GM06990 (cell line): ENCODE measurements at regions not wholly inside any gene's neighbourhood (a gene's known extent, or its start where the extent isn't known, plus 50 kb on each side); places are given as distances from the start of the nearest gene placed in this dataset.

Experiments
- DNase-seq: peaks from one replicate; pipeline ENCODE4 v3.0.0-alpha.2; 2011; ENCODE audit not compliant: insufficient read length; ENCODE audit errors: extremely low read depth
- H3K27me3 ChIP-seq: replicated peaks from 2 replicates; pipeline ENCODE4 v1.6.0; 2011; ENCODE audit warnings: low read length; ENCODE audit not compliant: control insufficient read depth, insufficient read depth
- H3K36me3 ChIP-seq: 2 replicates; pipeline ENCODE4 v1.5.1; 2011; ENCODE audit warnings: low read length; ENCODE audit not compliant: control insufficient read depth, insufficient read depth
- H3K4me3 ChIP-seq: replicated peaks from 2 replicates; pipeline ENCODE4 v1.5.1; 2011; ENCODE audit warnings: low read depth, mild to moderate bottlenecking, control low read depth, low read length
- TF ChIP-seq, protein P1 (sequence below): IDR thresholded peaks from 2 replicates; pipeline ENCODE4 v1.5.1; 2011; ENCODE audit warnings: low read length, control low read depth, mild to moderate bottlenecking, inconsistent platforms; ENCODE audit not compliant: insufficient read depth, poor library complexity, severe bottlenecking

DNA sequence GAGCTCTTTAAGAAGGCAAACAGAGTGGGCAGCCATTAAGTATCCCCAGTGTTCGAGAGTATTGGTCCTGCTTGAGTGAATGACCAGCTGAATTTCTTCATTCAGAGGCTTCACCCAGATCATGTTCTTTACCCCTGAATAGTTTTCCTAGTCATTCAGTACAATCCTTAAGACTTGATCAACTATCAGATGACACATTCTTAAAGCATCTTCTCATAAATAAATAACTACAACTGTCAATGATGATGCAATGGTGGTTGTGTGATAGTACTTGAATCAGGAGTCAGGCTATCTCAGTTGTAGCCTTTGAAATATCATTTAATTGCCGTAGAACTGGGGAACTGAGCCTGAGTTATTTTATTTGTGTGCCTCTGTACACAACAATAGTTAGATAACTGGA is 416.8 kb upstream of the CCL2 start:
- TF ChIP-seq, protein P1, sequence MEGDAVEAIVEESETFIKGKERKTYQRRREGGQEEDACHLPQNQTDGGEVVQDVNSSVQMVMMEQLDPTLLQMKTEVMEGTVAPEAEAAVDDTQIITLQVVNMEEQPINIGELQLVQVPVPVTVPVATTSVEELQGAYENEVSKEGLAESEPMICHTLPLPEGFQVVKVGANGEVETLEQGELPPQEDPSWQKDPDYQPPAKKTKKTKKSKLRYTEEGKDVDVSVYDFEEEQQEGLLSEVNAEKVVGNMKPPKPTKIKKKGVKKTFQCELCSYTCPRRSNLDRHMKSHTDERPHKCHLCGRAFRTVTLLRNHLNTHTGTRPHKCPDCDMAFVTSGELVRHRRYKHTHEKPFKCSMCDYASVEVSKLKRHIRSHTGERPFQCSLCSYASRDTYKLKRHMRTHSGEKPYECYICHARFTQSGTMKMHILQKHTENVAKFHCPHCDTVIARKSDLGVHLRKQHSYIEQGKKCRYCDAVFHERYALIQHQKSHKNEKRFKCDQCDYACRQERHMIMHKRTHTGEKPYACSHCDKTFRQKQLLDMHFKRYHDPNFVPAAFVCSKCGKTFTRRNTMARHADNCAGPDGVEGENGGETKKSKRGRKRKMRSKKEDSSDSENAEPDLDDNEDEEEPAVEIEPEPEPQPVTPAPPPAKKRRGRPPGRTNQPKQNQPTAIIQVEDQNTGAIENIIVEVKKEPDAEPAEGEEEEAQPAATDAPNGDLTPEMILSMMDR: no peak

DNA sequence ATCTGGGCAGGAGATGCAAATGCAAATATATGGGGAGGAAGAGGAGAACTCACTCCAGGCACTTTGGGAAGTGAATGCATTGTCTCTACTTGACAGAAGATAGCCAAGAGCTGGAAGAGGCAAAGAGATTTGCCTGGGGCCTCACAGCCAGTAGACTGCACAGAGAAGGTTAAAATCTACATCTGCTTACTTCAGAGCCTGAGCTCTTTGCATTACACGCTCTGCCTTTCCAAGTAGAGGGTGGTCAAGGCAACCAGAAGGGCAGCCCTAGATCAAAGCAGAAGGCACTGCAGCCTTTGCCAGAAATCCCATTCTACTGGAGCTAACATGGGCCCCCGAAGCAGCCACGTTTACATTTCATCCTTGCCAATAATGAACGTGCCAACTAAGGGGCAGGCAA is 407.2 kb upstream of the CCL2 start:
- DNase-seq: no peak
- Histone ChIP-seq H3K36me3 (no peaks in the 10 kb centered on the region), H3K27me3 (no peaks in the 10 kb centered on the region), H3K4me3 (no peak overlapping the region)
- TF ChIP-seq, protein P1: no peak

More for the DNA sequence above, 416.8 kb upstream of the CCL2 start:
- DNase-seq: no peak
- Histone ChIP-seq H3K27me3 (no peaks in the 10 kb centered on the region), H3K36me3 (no peaks in the 10 kb centered on the region), H3K4me3 (no peak overlapping the region)

DNA sequence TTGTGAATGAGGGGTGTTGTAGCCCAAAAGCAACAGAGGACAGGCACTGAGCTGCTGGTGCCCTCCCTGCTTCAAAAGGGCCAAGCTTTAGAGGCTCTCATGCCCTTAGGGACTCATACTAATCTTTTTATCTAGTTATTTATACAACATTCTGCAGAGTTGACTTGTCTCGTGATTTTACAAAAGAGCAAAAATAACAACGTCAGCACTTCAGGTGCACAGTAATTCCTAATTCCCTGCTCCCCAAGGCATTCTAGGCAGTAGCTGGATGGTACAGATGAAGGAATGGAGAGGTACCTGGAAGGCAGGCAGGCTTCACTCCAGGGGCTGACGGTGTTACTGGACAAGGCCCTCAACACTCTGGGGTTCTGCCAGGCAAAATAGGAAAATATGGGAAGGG is 406.7 kb upstream of the CCL2 start:
- no peaks in the 10 kb centered on the region for H3K36me3 ChIP-seq
- no peaks in the 10 kb centered on the region for H3K27me3 ChIP-seq
- H3K4me3 ChIP-seq: no peak overlapping the region
- DNase-seq: no peak
- TF ChIP-seq, protein P1: no peak

DNA sequence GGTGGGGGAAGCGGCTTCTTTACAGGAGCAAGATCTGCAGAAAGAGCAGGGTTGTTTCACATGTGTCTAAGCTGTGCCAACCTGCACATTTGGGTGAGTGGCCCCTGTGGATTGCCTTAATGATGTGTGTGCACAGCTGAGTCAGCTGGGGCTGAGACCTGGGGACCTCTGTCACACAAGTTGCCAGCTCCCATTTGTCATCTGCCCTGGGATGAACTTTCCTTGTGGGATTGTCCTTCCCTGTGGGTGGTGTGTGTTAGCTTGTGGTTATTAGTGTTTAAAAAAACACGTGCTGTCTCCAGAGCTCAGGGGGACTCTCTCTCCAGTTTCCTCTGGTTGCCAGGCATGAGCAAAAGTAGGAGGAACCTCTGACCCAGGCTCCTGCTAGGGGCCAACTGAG is 400.5 kb upstream of the CCL2 start:
- H3K36me3 ChIP-seq: no peaks in the 10 kb centered on the region
- no peak for DNase-seq
- H3K27me3 ChIP-seq: peaks cover 4% of the 10 kb centered on the region
- H3K4me3 ChIP-seq: no peak overlapping the region
- TF ChIP-seq, protein P1: no peak

DNA sequence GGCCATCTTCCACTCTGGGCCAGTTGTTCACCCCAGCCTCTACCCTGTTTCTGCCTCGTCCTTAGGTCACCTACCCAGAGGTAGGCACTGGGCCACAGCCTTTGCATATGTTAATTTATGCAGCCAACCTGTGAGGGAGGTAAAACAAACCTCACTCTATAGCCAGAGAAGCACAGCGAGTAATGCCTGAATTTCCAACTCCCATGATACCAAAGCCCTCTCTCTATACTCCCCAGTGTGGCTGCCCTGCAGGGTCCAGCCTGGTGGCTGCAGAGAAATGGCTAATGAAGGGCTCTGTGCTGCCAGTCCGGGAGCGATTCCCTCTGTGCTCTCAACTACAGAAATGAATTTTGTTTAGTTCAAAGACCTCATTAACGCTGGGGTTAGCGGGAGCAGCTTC is 397.0 kb upstream of the CCL2 start:
- H3K27me3 ChIP-seq: peaks cover 5% of the 10 kb centered on the region
- no peaks in the 10 kb centered on the region for H3K36me3 ChIP-seq
- no peak for DNase-seq
- TF ChIP-seq, protein P1: no peak
- H3K4me3 ChIP-seq: no peak overlapping the region

DNA sequence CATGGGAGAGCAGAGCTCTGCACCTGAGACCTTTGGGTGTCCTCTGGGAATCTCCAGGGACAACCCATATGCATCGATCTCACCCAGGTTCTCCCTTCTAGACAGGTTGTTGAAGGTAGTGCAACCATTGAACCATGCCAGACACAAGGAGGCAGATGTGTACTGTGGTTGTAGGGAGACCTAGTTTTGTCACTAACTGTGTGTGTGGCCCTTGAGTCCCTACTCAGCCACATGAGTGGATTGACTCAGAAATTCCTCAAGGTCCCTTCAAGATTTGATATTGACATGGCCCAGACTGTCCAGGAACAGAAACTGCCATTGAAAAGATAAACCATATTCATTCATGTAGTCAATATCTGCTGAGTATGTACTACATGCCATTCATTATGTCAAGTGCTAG is 396.4 kb upstream of the CCL2 start:
- Histone ChIP-seq H3K36me3 (no peaks in the 10 kb centered on the region), H3K4me3 (no peak overlapping the region), H3K27me3 (peaks cover 5% of the 10 kb centered on the region)
- TF ChIP-seq, protein P1: no peak
- no peak for DNase-seq
